DOHH2 (cell line): ENCODE measurements at regions not wholly inside any gene's neighbourhood (a gene's known extent, or its start where the extent isn't known, plus 50 kb on each side); places are given as distances from the start of the nearest gene placed in this dataset.
A peak's percentile ranks its signal among the peaks of the same experiment; 100 is the strongest.

Experiments used
- H3F3A ChIP-seq: fragments of 200-600 bp; sonication (generic), shearing (Covaris generic); 2 replicates; pipeline ENCODE4 v1.6.0; 2016; ENCODE audit warnings: antibody characterized with exemption, mild to moderate bottlenecking; ENCODE audit not compliant: control insufficient read depth, insufficient read depth
- H3K27ac ChIP-seq: fragments of 200-600 bp; sonication (generic); 2 replicates; pipeline ENCODE4 v1.5.1; 2014; ENCODE audit warnings: low read depth, mild to moderate bottlenecking, low read length, moderate library complexity
- H3K27me3 ChIP-seq: fragments of 200-600 bp; sonication (generic); 2 replicates; pipeline ENCODE4 v1.6.1; 2014; ENCODE audit warnings: mild to moderate bottlenecking, low read length, mixed read lengths; ENCODE audit not compliant: control insufficient read depth
- H3K36me3 ChIP-seq: fragments of 200-600 bp; sonication (generic); 2 replicates; pipeline ENCODE4 v1.6.1; 2014; ENCODE audit warnings: mild to moderate bottlenecking, low read length, moderate library complexity, mixed read lengths; ENCODE audit not compliant: control insufficient read depth
- H3K4me1 ChIP-seq: fragments of 200-600 bp; sonication (generic); 2 replicates; pipeline ENCODE4 v1.6.1; 2014; ENCODE audit warnings: mild to moderate bottlenecking, low read length, mixed read lengths; ENCODE audit not compliant: control insufficient read depth
- H3K4me2 ChIP-seq: fragments of 200-600 bp; sonication (generic); 2 replicates; pipeline ENCODE4 v1.6.0; 2014; ENCODE audit warnings: mild to moderate bottlenecking, low read length, moderate library complexity
- H3K4me3 ChIP-seq: fragments of 200-600 bp; sonication (generic); 2 replicates; pipeline ENCODE4 v1.5.1; 2014; ENCODE audit warnings: mild to moderate bottlenecking, low read length, mixed read lengths
- H3K79me2 ChIP-seq: fragments of 200-600 bp; sonication (generic); 2 replicates; pipeline ENCODE4 v1.6.1; 2014; ENCODE audit warnings: mild to moderate bottlenecking, low read length, mixed read lengths; ENCODE audit not compliant: control insufficient read depth
- H3K9me2 ChIP-seq: fragments of 200-600 bp; sonication (generic); replicated peaks from 2 replicates; pipeline ENCODE4 v1.6.1; 2014; ENCODE audit warnings: mild to moderate bottlenecking, low read length, mixed read lengths; ENCODE audit not compliant: control insufficient read depth
- H3K9me3 ChIP-seq: fragments of 200-600 bp; sonication (generic); 2 replicates; pipeline ENCODE4 v1.6.1; 2014; ENCODE audit warnings: antibody characterized with exemption, low read length, mixed read lengths; ENCODE audit not compliant: control insufficient read depth, insufficient read depth
- H4K20me1 ChIP-seq: fragments of 200-600 bp; sonication (generic); 2 replicates; pipeline ENCODE4 v1.6.0; 2014; ENCODE audit warnings: low read depth, mild to moderate bottlenecking, antibody characterized with exemption, low read length, moderate library complexity; ENCODE audit not compliant: control insufficient read depth, insufficient read depth
- CTCF ChIP-seq: fragments of 200-600 bp; sonication (generic); IDR thresholded peaks from one replicate; pipeline ENCODE4 v1.5.1; 2014; ENCODE audit warnings: antibody characterized with exemption, mild to moderate bottlenecking, low read depth, low read length; ENCODE audit not compliant: poor library complexity, severe bottlenecking
- EZH2phosphoT487 ChIP-seq: fragments of 200-600 bp; sonication (generic); IDR thresholded peaks from 2 replicates; pipeline ENCODE4 v1.6.1; 2017; ENCODE audit warnings: borderline replicate concordance, mild to moderate bottlenecking, antibody characterized with exemption, low read length, moderate library complexity, mixed read lengths

- Histone ChIP-seq H3K79me2 (no peaks in the 10 kb centered on the region), H3K9me3 (no peaks in the 10 kb centered on the region), H4K20me1 (no peaks in the 10 kb centered on the region), H3K9me2 (no peaks in the 10 kb centered on the region), H3K4me2 (peak overlapping the region; percentile 79), H3K4me1 (peaks cover 93% of the 10 kb centered on the region), H3K27me3 (no peaks in the 10 kb centered on the region), H3K27ac (peak overlapping the region; percentile 99), H3K36me3 (peaks cover 17% of the 10 kb centered on the region), H3F3A (peaks cover 22% of the 10 kb centered on the region), H3K4me3 (peak overlapping the region; percentile 65)
- no peak for TF ChIP-seq CTCF
- TF ChIP-seq EZH2phosphoT487 = no peak
Observed at GRCh38 chr2:136239079-136239685, 121.2 kb upstream of the CXCR4 start.

- Histone ChIP-seq H3K27me3 (no peaks in the 10 kb centered on the region), H3K4me1 (peaks cover 88% of the 10 kb centered on the region), H4K20me1 (no peaks in the 10 kb centered on the region), H3K9me3 (no peaks in the 10 kb centered on the region), H3F3A (peaks cover 22% of the 10 kb centered on the region), H3K4me2 (peak overlapping the region; percentile 79), H3K9me2 (no peaks in the 10 kb centered on the region), H3K4me3 (peak overlapping the region; percentile 65), H3K79me2 (no peaks in the 10 kb centered on the region), H3K36me3 (peaks cover 17% of the 10 kb centered on the region), H3K27ac (peak overlapping the region; percentile 99)
- TF ChIP-seq CTCF = no peak
- TF ChIP-seq EZH2phosphoT487 = no peak
Observed at GRCh38 chr2:136238286-136239078, 120.5 kb upstream of the CXCR4 start.

GRCh38 chr2:136236019-136236418 is 118.1 kb upstream of the CXCR4 start:
- Histone ChIP-seq H3K4me2 (peak overlapping the region; percentile 79; the same call in 1 of the 2 replicates), H3K4me3 (no peak overlapping the region), H3F3A (peaks cover 22% of the 10 kb centered on the region), H3K9me3 (no peaks in the 10 kb centered on the region), H3K79me2 (no peaks in the 10 kb centered on the region), H3K4me1 (peaks cover 84% of the 10 kb centered on the region), H3K9me2 (no peaks in the 10 kb centered on the region), H3K27me3 (peaks cover 15% of the 10 kb centered on the region), H3K27ac (no peak overlapping the region), H3K36me3 (peaks cover 17% of the 10 kb centered on the region), H4K20me1 (no peaks in the 10 kb centered on the region)
- TF ChIP-seq EZH2phosphoT487 (no peak), CTCF (no peak)
